HG02885 (cell line): ENCODE measurements at regions not wholly inside any gene's neighbourhood (a gene's known extent, or its start where the extent isn't known, plus 50 kb on each side); places are given as distances from the start of the nearest gene placed in this dataset.

Experiments used
- ATAC-seq: cut with Tn5 transposase; IDR thresholded peaks from one replicate; pipeline ENCODE4 v1.9.1; 2021; ENCODE audit warnings: mild to moderate bottlenecking; ENCODE audit not compliant: unreplicated experiment, poor library complexity

- no peak for ATAC-seq
Observed at GRCh38 chr9:25613709-25614108, 64.5 kb downstream of the TUSC1 start.

GRCh38 chr9:25603106-25603505, 75.1 kb downstream of the TUSC1 start:
- ATAC-seq: no peak

GRCh38 chr9:25602400-25603044, 75.7 kb downstream of the TUSC1 start:
- ATAC-seq: no peak

GRCh38 chr9:25600501-25600900, 77.7 kb downstream of the TUSC1 start:
- ATAC-seq: no peak

- no peak for ATAC-seq
Observed at GRCh38 chr9:25584611-25585010, 93.6 kb downstream of the TUSC1 start.

- no peak for ATAC-seq
Observed at GRCh38 chr9:25573281-25573680, 105.0 kb downstream of the TUSC1 start.

- no peak for ATAC-seq
Observed at GRCh38 chr9:25571491-25571890, 106.8 kb downstream of the TUSC1 start.

- ATAC-seq: no peak
Observed at GRCh38 chr9:25570802-25571201, 107.4 kb downstream of the TUSC1 start.

GRCh38 chr9:25562101-25562500, 116.1 kb downstream of the TUSC1 start:
- no peak for ATAC-seq

- no peak for ATAC-seq
Observed at GRCh38 chr9:25557645-25558300, 120.5 kb downstream of the TUSC1 start.

- ATAC-seq: no peak
Observed at GRCh38 chr9:25556540-25556939, 121.7 kb downstream of the TUSC1 start.

GRCh38 chr9:25548847-25549246, 129.4 kb downstream of the TUSC1 start:
- ATAC-seq: no peak

- no peak for ATAC-seq
Observed at GRCh38 chr9:25543806-25544205, 134.4 kb downstream of the TUSC1 start.

GRCh38 chr9:25542319-25542718, 135.9 kb downstream of the TUSC1 start:
- ATAC-seq: no peak

- no peak for ATAC-seq
Observed at GRCh38 chr9:25537808-25538207, 140.4 kb downstream of the TUSC1 start.

- no peak for ATAC-seq
Observed at GRCh38 chr9:25519286-25519685, 159.0 kb downstream of the TUSC1 start.

GRCh38 chr9:25517701-25518100, 160.5 kb downstream of the TUSC1 start:
- ATAC-seq: no peak

- no peak for ATAC-seq
Observed at GRCh38 chr9:25513509-25514033, 164.7 kb downstream of the TUSC1 start.

- no peak for ATAC-seq
Observed at GRCh38 chr9:25505644-25506043, 172.6 kb downstream of the TUSC1 start.

GRCh38 chr9:25481372-25481771, 196.9 kb downstream of the TUSC1 start:
- ATAC-seq: no peak

GRCh38 chr9:25480696-25481095, 197.5 kb downstream of the TUSC1 start:
- no peak for ATAC-seq

GRCh38 chr9:25472681-25473080, 205.6 kb downstream of the TUSC1 start:
- no peak for ATAC-seq
